Stimulated activated CD4-positive, alpha-beta T cell treated with anti-CD3 and anti-CD28 coated beads, Interleukin-4, amount 100 ng/mL, for 48 hours (primary cell): ENCODE measurements at regions not wholly inside any gene's neighbourhood (a gene's known extent, or its start where the extent isn't known, plus 50 kb on each side); places are given as distances from the start of the nearest gene placed in this dataset.
"Not testable (repeated sequence)": the region's sequence is repeated elsewhere in the genome, so short reads cannot be mapped to it uniquely, and the experiment has no call there.

Experiments
- DNase-seq, 2 donors: peaks; one replicate each; pipeline ENCODE4 v3.0.0-alpha.2; 2020; ENCODE audit warnings: low read depth in 2 of 2

DNA sequence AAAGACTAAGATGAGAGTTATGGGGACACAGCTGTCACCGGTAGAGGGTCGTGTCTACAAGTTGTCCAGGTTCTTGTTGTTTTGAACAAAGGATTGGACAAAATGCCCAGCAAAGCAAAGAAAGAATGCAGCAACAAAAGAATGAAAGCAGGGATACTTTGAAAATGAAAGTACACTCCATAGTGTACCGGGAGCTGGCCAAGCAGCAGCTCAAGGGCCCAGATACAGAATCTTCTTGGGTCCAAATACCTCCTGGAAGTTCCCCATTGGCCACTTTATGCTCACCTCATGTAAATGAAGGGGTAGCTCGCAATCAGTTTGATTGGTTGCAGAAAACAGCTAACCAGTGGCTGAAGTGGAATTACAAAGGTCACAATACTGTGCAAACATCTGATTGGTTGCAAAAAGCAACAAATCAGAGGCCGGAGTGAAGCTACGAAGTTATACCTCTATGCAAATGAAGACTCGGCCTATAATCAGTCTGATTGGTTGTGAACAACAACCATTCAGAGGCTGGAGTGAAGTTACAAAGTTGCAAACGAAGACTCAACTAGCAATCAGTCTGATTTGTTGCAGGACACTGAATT, 474.9 kb upstream of the TMEFF2 start:
- DNase-seq, result no peak

DNA sequence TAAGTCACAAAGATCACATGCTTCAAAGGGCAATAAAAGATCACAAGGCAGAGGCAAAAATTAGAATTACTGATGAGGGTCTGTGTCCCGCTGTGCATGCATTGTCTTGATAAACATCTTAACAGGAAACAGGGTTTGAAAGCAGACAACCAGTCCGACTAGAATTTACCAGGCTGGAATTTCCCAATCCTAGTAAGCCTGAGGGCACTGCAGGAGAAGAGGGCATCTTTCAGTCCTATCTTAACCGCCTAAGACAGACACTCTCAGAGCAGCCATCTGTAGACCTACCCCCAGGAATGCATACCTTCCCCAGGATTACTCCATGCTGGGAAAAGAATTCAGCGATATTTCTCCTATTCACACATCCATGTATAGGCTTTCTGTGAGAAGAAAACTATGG, 465.8 kb upstream of the TMEFF2 start:
- not testable (repeated sequence) for DNase-seq

DNA sequence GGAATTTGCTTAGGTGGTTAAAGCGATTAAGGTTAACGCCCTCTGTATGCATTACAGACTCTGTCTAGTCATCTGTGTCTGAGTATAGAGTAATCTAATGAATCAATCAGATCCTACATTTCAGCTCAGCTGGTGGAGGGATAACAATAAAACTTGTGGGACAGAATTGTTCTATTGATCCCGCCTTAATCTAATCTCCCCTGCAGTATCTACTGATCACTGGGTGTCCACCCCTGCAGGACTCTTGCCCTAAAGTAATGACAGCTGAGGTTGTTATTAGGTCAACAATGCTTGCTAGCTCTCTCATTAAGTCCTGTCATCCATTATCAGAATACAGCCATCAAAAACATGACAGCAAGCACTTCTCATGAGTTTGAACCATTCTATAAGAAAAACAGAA, 462.6 kb upstream of the TMEFF2 start:
- DNase-seq, result no peak

DNA sequence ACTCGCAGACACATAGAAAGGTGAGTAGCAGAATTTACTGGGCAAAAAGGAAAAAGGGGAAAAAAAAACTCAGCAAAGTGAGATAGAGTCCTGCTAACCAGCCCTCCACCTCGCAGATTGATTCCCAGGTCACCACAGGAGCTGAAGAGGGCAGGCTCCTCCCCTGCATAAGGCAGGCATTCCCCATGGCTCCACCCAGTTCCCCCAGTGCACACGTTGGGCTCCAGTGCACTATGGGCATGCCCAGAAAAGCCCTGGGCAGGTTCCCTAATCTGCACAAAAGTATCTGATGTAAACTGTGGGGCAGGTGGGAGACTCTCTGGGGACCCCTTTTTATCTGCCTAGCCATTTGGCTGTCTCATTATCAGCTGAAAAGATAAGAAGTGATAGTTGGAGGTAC, 461.2 kb upstream of the TMEFF2 start:
- no peak for DNase-seq

DNA sequence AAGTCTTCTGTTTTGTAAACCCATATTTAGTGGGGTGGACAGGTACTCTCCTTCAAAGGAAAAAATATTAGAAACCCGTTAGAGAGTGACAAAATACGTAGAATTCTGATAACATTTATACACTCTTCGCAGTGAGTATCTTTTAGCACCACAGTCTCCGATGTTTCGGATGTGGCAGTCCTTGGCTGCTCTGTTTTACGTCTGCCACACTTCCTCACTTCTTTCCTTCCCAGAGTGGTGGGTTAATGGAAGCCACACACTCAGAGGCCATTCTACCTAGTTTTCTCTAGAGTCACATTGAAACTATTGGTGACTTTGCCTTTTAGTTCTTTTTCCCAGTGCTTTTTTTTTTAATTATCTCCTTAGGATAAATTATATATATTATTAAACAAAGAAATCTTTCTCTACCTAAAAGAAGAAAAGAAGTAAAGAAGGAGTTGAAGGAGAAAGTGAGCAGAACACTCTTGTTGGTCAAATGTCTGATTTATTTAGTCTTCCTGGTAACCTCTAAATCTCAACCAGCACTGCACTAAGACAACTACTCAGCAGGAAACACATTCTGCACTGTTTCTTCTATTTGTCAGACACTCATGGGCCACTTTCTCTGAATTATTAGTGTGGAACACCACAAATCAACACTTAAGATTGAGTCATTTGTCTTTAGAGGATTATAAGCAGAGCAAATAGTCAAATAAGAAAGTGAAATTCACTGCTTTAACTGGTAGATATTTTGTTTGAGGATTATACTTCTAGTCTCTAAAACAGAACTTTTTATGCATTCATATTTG, 451.3 kb upstream of the TMEFF2 start:
- DNase-seq, result no peak

DNA sequence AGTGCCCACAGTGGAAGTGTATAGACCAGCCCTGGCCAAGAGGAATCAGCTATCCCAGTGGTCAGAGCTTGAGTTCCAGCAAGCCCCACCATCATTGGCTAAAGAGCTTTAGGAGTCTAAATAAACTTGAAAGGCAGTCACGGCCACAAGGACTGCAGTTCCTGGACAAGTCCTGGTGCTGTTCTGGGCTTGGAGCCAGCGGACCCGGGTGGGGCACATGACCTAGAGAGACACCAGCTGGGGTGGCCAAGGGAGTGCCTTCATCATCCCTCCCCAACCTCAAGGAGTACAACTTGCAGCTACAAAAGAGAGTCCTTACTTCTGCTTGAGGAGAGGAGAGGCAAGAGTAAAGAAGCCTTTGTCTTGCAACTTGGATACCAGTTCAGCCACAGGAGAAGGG, 439.8 kb upstream of the TMEFF2 start:
- DNase-seq, result no peak

DNA sequence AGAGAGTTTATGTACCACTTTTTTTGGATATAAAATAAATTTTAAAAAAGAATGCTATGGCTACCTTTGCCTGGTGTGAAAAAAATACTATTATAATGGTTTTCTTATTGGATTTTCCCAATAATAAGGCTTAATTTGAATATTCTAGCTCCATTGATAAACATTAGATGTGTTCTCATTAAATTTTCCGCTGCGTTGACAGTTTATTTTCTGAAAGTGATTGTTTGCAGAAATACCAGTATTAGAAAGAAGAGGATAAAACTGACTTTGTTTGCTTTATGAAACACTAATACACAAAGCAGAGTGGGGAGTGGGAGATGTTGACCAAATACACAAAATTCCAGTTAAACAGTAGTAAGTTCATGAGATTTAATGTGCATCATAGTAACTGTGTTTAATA, 433.3 kb upstream of the TMEFF2 start:
- no peak for DNase-seq

DNA sequence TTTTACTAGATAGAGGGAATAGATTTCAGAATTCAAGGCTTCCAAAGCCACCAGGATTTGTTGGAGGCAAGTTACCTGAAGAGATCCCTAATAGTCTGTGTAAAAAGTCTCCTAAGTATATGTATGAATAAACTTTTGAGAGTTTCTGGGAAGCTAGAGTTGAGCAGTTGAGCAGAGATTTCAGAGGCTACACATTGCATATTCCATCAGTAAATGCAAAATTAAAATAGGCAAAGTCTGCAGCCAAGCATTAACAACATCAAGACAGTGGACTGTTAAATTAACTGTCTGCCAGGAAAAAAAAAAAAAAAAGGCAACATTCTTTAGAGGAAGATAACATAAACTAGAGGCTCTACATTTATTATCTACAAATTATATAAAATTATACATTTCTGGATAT, 420.4 kb upstream of the TMEFF2 start:
- no peak for DNase-seq

DNA sequence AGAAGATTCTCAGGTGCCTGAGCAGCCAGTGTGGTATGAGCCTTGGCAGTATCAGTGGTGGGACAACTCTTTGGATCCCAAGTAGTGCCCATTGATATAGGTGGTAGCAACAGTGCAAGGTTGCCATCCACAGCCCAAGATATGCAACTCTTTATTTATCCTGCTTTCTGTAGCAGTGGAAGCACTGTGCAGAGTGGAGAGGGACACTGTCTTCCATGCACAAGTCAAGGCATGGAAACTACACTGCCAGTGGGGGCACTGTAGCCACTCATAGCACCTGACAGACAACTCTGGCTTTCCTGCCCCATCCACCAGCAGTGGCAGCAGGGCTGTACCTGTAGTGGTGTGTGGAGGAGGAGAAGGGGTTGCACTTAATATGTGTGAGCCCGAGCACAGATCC, 409.6 kb upstream of the TMEFF2 start:
- no peak for DNase-seq

DNA sequence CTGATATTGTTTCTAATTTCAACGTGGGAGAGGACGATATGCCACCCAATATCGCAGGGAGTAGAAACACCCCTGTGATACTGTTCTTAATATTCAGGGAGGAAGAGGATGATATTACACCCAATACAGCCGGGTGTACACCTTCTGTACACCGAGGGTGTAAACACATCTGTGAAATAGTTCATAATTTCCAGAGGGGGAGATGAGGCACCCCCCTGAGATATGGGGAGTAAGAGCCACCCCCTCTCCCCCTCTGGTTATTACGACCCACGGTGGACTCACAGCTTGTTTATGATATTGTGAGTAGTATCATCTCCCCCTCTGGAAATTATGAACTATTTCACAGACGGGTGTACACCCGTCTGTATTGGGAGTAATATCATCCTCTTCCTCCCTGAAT, 403.9 kb upstream of the TMEFF2 start:
- not testable (repeated sequence) for DNase-seq

DNA sequence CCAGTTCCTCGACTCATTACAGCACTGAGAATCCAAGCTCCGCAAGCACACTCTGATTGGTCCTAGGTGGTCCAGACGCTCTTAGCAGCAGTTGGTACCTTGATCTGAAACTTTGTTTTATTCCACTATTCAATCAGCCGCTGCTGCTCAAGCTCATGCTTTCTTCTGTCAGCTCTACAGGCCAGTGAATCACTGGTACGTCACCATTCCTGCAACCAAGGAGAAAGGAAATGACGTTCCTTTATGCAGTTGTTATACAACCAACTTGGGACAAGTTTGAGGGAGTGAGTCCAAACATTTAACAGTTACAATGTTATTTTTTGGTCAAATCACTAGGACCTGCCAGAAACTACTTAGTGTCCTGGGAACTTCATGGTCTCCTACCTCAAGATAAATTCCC, 398.8 kb upstream of the TMEFF2 start:
- DNase-seq, result no peak

DNA sequence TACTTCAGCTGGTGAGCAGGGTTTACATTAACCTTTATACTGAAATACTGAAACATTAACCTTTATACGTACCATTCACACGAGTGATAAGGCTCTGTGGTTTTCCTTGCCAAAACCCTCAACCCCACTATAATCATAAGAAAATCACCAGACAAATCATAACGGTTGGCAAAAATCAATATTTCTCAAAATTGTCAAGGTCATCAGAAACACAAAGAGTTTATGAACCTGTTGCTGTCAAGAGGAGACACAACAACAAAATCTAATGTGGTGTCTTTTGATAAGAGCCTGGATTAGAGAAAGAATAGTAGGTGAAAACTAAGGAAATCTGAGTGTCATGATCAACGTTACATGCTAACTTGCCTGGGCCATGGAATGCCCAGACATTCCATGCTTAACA, 396.9 kb upstream of the TMEFF2 start:
- no peak for DNase-seq

DNA sequence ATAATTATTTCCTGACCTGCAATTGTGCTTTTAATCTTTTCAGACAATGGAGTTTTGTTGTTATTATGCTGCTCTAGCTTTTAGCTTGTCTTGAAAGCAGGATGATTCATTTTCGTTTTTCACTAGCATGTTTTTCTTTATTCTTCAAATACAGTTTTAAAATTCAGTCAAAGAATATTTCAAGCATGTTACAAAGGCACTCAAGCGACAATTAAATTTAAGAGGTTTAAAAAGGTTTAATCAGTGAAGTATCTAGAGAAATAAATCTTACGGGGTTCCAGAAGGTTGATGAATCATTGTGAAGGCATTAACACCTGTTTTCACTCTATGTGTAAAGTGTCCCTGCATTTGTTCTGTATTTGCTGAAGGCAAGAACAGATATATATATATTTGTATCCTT, 390.7 kb upstream of the TMEFF2 start:
- no peak for DNase-seq

DNA sequence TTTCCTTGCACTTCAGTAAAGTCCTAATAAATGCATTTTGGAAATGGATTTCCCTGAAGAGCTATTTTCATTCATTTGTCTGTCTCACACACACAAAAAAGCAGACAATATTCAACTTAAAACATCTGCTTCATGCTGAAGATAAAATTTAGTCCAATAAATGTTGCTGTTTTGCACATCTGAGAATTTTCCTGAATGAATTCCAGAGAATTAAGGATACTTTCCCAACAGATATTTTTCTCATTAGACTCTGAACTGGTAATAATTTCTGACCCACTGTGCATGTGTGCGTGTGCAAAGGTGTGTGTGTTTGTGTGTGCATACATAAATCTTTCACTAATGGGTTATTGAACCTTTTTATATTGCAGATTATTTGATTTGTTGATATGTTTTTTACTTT, 390.2 kb upstream of the TMEFF2 start:
- DNase-seq, result no peak

DNA sequence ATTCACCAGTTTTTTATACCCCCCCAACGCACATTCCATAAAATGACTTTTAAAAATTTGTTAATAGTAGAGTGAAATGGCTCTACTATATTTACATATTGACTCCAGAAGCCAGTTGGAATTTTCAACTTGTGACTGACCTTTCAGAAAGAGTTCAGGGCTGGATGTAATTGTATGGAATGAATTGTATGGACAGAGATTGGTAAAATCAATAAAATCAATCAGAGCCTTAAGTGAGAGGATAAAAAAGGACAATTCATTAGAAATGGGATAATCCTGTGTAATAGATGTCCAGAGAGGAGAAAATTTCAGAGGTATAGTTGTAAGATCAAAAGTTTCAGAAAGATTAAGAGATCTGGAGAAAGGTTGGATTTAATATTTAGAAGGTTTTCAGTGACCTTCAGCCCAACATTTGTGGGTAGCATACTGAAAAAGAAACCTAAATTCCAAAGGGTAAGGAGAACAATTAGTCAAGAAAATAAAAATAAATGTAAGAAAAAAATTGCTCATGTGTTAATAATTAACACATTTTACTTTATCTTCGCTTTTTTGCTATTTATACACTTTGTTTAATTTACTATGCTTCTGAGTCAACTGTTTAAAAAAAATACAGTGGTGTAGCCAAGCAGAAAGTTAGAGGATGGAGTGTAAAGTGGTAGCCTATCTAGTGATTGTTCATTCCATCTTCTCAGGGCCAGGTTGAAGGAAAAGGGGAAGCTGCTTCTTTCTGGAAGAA, 385.4 kb upstream of the TMEFF2 start:
- DNase-seq, result no peak

DNA sequence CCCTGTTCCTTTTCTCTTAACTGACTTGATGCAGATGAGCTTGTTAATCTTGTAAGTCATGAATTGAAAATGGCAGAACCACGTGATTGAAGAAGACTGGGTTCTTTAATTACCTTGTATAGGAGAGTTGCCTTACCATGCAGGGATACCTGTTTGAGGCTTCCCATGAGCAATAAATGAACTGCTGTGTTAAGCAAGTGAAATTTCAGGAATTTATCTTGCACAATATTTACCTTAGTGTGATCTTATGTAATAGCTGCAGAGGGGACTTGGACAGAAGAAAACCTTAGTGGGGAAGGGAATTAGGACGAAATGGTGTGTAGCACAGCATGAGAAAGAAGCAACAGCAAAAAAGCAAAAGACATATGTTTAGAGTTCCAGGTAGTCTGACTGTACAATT, 384.0 kb upstream of the TMEFF2 start:
- DNase-seq, result no peak

DNA sequence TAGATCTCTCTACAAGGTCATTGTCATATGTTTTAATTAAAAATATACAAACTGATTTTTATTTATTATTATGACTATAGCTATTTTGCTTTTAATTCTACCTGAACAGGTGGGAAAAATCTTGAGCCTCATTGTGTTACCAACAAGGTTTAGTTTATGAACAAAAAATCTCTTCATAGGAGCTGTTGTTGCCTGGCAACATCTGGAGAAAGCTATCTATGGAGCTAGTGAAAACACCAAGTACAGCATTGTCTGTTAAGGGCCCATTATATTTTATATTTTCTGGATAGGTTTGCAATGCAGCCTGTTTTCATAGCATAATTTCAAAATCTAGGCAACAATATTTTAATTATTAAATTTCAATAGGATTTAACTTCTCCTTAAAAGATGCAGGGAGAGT, 383.0 kb upstream of the TMEFF2 start:
- DNase-seq, result no peak

DNA sequence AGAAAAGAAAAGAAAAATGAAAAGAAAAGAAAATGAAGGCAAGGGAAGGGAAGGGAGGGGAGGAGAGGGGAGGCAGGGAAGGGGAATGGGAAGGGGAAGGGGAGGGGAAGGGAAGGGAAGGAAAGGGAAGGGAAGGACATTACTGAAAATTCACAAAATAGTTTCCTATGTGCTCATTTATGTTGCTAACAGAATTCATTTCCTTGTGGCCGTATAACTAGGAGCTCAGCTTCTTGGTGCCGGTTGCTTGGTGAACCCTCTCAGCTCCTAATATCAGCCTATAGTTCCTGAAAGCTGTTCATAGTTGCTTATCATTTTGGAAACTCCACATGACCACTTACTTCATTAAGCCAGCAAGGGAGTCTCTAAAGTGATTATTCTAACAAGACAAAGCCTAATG, 379.8 kb upstream of the TMEFF2 start:
- no peak for DNase-seq

DNA sequence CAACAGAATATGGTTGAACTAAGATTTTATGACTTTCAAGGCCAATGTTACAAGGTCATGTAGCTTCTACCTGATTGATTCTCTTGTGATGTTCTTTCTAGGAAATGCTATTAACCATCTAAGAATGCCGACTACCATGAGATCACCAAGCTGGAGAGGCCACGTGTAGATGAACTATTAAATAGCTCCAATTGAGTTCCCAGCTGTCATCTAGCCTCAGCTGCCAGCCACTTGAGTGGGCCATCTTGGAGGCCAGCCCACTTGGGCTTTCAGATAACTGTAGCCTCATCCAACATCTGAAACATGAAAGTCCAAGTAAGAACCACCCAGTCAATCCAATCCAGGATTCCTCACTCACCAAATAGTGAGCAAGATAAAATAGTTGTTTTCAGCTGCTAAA, 376.9 kb upstream of the TMEFF2 start:
- DNase-seq, result no peak

DNA sequence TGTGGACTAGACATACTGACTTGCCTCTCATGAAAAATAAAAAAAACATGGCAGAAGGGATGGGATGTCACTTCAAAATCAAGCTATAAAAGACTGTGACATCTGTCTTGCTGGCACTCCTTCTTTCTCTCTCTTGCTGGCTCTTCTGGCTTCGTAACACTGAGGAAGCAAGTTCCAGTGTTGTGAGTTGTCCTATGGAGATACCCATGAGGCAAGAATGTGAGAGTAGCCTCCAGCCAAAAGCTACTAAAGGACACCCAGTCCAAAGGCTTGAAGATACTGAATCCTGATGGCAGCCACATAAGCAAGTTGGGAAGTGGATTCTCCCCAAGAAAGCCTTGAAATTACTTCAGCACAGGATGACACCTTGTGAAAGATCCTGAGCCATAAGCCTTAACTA, 376.1 kb upstream of the TMEFF2 start:
- DNase-seq, result no peak

DNA sequence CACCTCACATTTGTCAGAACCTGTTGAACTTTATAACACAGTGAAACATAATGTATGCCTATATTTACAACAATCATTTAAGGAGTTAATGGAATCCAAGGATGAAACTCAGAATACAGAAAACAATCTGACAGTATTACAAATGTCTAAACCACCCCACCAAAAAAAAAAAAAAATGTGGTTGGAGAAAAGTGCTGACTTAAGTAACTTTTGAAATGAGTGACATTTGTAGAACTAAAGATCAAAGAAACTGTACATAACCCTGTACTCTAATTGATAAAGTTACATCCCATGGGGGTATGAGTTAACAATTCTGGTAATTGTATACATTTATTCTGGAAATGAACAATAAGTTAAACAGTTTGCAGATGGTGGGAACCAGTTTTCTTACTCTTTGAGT, 372.1 kb upstream of the TMEFF2 start:
- DNase-seq, result no peak

DNA sequence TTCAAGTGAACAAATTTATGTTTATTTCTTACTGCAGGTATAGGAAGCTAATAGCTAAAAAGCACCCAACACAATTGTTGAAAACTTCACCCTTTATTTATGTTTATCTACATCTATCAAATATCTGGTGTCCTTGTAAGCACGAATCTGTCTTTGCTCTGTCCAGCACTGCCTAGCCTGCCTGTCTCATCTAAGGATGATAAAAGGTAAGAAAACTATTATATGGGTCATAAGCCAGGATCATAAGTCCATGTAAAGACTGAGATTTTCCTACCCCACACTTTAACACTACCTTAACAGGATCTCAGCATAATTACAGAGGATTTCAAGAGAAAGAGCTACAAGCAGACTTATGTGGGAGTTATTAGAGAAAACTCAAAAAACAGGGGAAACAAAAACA, 365.6 kb upstream of the TMEFF2 start:
- no peak for DNase-seq

DNA sequence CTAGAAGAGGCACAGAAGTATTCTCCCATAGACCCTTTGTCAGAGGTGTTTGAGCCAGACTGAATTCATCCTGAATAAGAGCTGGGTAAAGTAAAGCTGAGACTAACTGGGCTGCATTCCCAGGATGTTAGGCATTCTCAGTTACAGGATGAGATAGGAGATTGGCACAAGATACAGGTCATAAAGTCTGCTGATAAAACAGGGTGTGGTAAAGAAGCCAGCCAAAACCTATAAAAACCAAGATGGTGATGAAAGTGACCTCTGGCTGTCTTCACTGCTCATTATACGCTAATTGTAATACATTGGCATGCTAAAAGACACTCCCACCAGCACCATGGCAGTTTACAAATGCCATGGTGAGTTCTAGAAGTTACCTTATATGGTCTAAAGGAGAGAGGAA, 364.9 kb upstream of the TMEFF2 start:
- no peak for DNase-seq
